ENCODE measurements at regions not wholly inside any gene's neighbourhood (a gene's known extent, or its start where the extent isn't known, plus 50 kb on each side); places are given as distances from the start of the nearest gene placed in this dataset.

- H3K56ac ChIP-seq (ENCODE audit: insufficient read length, low read depth, low read length): no peak overlapping the region
- H2BK5ac ChIP-seq (ENCODE audit: insufficient read length, low read length): no peak overlapping the region
- H2AFZ ChIP-seq (ENCODE audit: low read length): no peak overlapping the region
- H3K9me3 ChIP-seq (ENCODE audit: control insufficient read depth, low read depth, low read length): no peaks in the 10 kb centered on the region
- no peak overlapping the region for H2BK20ac ChIP-seq (ENCODE audit: low read depth, low read length, poor library complexity, severe bottlenecking)
- H2BK15ac ChIP-seq (ENCODE audit: low read depth, low read length): no peak overlapping the region
- H3K27me3 ChIP-seq (ENCODE audit: insufficient read depth, low read length): no peaks in the 10 kb centered on the region
- H3K79me2 ChIP-seq (ENCODE audit: insufficient read depth, low read length): no peaks in the 10 kb centered on the region
- no peak overlapping the region for H4K8ac ChIP-seq (replicated peaks; ENCODE audit: insufficient read length, low read depth, low read length)
- H2BK12ac ChIP-seq (ENCODE audit: insufficient read length, low read depth, low read length): no peak overlapping the region
- H3K36me3 Mint-ChIP-seq (ENCODE audit: insufficient read depth in 1 of 3, low read depth in 3 of 3): no peaks in the 10 kb centered on the region
- no peak overlapping the region for H3K27ac Mint-ChIP-seq
- H3K79me1 ChIP-seq (ENCODE audit: insufficient read depth, low read depth, low read length, poor library complexity, severe bottlenecking): no peaks in the 10 kb centered on the region
- no peaks in the 10 kb centered on the region for H3K9me3 Mint-ChIP-seq
- no peak overlapping the region for H3T11ph ChIP-seq (ENCODE audit: low read length)
- H3K14ac ChIP-seq (ENCODE audit: insufficient read depth, low read length): no peak overlapping the region
- no peak overlapping the region for H3K4me3 Mint-ChIP-seq
- no peak overlapping the region for H3K9ac ChIP-seq (ENCODE audit: extremely low read depth, insufficient read length, low read length)
- no peak overlapping the region for H4K5ac ChIP-seq (ENCODE audit: insufficient read length, low read depth, low read length)
- no peak overlapping the region for H3K4me2 ChIP-seq (ENCODE audit: insufficient read depth, insufficient read length, low read length)
- WGBS (ENCODE audit: extremely low coverage, insufficient read length, low lambda C conversion rate): no CpG with 5 or more reads among the region's 1 CpG
- no peaks in the 10 kb centered on the region; the same call in 1 of the 2 replicates for H3K4me1 ChIP-seq (ENCODE audit: insufficient read depth, low read length)
- no peak overlapping the region for H2AK5ac ChIP-seq (ENCODE audit: insufficient read length, low read length)
- no peaks in the 10 kb centered on the region for H4K20me1 ChIP-seq (ENCODE audit: control insufficient read depth, insufficient read depth, insufficient read length)
- no peaks in the 10 kb centered on the region for H3K27me3 Mint-ChIP-seq (ENCODE audit: low read depth)
- H3K23ac ChIP-seq (ENCODE audit: insufficient read length, low read depth, low read length): no peak overlapping the region
- H4K91ac ChIP-seq (ENCODE audit: insufficient read length, low read depth, low read length): no peak overlapping the region
- no peaks in the 10 kb centered on the region for H3K23me2 ChIP-seq (ENCODE audit: insufficient read length, low read depth, low read length, poor library complexity, severe bottlenecking)
- no peak overlapping the region for H3K27ac ChIP-seq (ENCODE audit: insufficient read length, low read depth, low read length)
- H3K18ac ChIP-seq (ENCODE audit: insufficient read length, low read depth, low read length): no peak overlapping the region
- TF ChIP-seq CTCF (conservative IDR thresholded peaks at IDR 0.05): no peak
- H2BK120ac ChIP-seq (ENCODE audit: low read depth, low read length, poor library complexity, severe bottlenecking): no peak overlapping the region
- no peak overlapping the region for H3K4ac ChIP-seq (ENCODE audit: low read depth, low read length)
- no peak for DNase-seq
- peaks cover 0 to 4% of the 10 kb centered on the region in 2 experiments; a peak in 1 of 4 replicates for H3K4me1 Mint-ChIP-seq
These were observed 805.0 kb upstream of the C9orf72 start for GRCh38 chr9:28378231-28378630.

All from H9 (cell line).